ENCODE measurements at regions not wholly inside any gene's neighbourhood (a gene's known extent, or its start where the extent isn't known, plus 50 kb on each side); places are given as distances from the start of the nearest gene placed in this dataset.

DNA sequence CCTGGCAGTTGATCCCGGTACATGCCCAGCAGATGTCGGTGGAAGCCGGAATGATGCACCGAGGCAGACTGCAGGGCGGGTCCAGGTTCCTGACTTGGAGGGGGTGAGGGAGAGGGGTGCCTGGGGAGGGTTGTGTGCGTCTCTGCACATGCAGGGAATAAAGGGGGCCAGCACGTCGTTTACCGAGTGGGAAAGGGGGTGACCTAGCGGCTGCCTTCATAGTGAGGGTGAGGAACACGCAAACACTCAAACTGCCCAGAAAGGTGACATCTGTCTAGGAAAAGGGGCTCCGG lies 801.7 kb downstream of the TBC1D22A start:
- TF ChIP-seq, protein P1, sequence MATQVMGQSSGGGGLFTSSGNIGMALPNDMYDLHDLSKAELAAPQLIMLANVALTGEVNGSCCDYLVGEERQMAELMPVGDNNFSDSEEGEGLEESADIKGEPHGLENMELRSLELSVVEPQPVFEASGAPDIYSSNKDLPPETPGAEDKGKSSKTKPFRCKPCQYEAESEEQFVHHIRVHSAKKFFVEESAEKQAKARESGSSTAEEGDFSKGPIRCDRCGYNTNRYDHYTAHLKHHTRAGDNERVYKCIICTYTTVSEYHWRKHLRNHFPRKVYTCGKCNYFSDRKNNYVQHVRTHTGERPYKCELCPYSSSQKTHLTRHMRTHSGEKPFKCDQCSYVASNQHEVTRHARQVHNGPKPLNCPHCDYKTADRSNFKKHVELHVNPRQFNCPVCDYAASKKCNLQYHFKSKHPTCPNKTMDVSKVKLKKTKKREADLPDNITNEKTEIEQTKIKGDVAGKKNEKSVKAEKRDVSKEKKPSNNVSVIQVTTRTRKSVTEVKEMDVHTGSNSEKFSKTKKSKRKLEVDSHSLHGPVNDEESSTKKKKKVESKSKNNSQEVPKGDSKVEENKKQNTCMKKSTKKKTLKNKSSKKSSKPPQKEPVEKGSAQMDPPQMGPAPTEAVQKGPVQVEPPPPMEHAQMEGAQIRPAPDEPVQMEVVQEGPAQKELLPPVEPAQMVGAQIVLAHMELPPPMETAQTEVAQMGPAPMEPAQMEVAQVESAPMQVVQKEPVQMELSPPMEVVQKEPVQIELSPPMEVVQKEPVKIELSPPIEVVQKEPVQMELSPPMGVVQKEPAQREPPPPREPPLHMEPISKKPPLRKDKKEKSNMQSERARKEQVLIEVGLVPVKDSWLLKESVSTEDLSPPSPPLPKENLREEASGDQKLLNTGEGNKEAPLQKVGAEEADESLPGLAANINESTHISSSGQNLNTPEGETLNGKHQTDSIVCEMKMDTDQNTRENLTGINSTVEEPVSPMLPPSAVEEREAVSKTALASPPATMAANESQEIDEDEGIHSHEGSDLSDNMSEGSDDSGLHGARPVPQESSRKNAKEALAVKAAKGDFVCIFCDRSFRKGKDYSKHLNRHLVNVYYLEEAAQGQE (IDR thresholded peaks at IDR 0.05; ENCODE audit: insufficient read depth in 1 of 2, low read depth in 2 of 2, low read length in 1 of 2), result no peak
- TF ChIP-seq SIN3A (IDR thresholded peaks at IDR 0.05; ENCODE audit: borderline replicate concordance, insufficient read depth, low read depth, low read length) (no peak), TCF7L2 (IDR thresholded peaks at IDR 0.05; ENCODE audit: low read depth, low read length) (no peak), POLR2AphosphoS5 (IDR thresholded peaks at IDR 0.05; ENCODE audit: low read depth, low read length) (no peak)
- TF ChIP-seq, protein P2, sequence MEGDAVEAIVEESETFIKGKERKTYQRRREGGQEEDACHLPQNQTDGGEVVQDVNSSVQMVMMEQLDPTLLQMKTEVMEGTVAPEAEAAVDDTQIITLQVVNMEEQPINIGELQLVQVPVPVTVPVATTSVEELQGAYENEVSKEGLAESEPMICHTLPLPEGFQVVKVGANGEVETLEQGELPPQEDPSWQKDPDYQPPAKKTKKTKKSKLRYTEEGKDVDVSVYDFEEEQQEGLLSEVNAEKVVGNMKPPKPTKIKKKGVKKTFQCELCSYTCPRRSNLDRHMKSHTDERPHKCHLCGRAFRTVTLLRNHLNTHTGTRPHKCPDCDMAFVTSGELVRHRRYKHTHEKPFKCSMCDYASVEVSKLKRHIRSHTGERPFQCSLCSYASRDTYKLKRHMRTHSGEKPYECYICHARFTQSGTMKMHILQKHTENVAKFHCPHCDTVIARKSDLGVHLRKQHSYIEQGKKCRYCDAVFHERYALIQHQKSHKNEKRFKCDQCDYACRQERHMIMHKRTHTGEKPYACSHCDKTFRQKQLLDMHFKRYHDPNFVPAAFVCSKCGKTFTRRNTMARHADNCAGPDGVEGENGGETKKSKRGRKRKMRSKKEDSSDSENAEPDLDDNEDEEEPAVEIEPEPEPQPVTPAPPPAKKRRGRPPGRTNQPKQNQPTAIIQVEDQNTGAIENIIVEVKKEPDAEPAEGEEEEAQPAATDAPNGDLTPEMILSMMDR (IDR thresholded peaks at IDR 0.05), result no peak
- Histone ChIP-seq H3K4me1 (ENCODE audit: control insufficient read depth, insufficient read depth, low read length) (no peaks in the 10 kb centered on the region), H3K27ac (ENCODE audit: low read length) (no peak overlapping the region), H3K4me3 (ENCODE audit: low read depth in 2 of 2, low read length in 2 of 2) (no peak overlapping the region), H3K36me3 (ENCODE audit: control insufficient read depth, insufficient read depth, low read length) (no peaks in the 10 kb centered on the region), H3K9me3 (ENCODE audit: control insufficient read depth, insufficient read depth, low read depth, low read length) (no peaks in the 10 kb centered on the region), H3K27me3 (ENCODE audit: control insufficient read depth, insufficient read depth, low read length) (no peaks in the 10 kb centered on the region)
- in situ Hi-C loops (cut with HindIII; ENCODE audit: low pct_unique_long_range_greater_than_20kb, low sequenced_read_pairs) (no loop called here), intact Hi-C loops (cut with micrococcal nuclease; ENCODE audit: unreplicated experiment) (no loop called here)
- ChIA-PET POLR2A (no interaction called here), CTCF (no interaction called here)
- ATAC-seq (no peak), DNase-seq (ENCODE audit: low read depth, low spot score) (no peak)
- BruUV-seq (replicated peaks), result no TSS peak

DNA sequence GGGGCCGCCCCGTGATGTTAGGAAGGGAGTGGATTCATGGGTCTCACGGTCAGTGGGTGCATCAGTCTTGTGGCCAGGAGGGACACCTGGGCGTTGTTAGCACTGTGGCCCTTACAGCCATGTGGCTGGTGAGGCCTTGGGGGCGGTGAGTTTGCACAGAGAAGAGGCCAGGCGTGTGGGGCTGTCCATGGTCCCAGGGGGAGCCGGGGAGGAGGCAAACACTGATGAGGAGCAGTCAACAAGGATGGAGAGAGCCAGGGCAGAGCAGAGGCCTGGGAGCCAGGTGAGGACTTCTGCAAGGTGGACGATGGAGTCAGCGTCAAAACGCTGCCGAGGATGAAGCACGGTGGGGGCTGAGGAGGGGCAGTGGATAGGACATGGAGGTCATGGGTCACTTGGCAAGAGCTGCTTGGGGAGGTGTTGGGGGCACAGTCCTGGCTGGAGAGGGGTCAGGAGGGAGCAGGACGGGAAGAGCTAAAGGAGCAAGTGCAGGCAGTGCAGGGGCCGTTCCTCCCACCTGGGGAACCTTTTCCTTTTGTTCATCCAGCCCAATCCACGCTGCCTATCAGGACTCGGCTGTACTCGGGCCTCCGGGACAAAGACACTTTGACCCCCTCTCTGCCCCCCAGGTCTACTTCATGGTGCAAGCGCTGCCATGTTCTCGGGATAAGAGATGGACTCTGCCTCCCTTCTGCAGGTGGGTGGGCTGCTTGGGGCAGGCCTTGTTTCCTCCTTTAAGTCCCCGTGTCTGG lies 801.1 kb downstream of the TBC1D22A start:
- CTCF ChIA-PET, result no interaction called here
- Histone ChIP-seq H3K4me3 (ENCODE audit: low read depth in 2 of 2, low read length in 2 of 2) (no peak overlapping the region), H3K27ac (ENCODE audit: low read length) (no peak overlapping the region), H3K36me3 (ENCODE audit: control insufficient read depth, insufficient read depth, low read length) (no peaks in the 10 kb centered on the region), H3K27me3 (ENCODE audit: control insufficient read depth, insufficient read depth, low read length) (no peaks in the 10 kb centered on the region), H3K9me3 (ENCODE audit: control insufficient read depth, insufficient read depth, low read depth, low read length) (no peaks in the 10 kb centered on the region), H3K4me1 (ENCODE audit: control insufficient read depth, insufficient read depth, low read length) (no peaks in the 10 kb centered on the region)
- intact Hi-C loops (cut with micrococcal nuclease; ENCODE audit: unreplicated experiment), result no loop called here
- ATAC-seq (no peak), DNase-seq (ENCODE audit: low read depth, low spot score) (no peak)
- POLR2A ChIA-PET, result interaction anchor here (0.8 kb wide), 1 partner anchor 456 kb away, joined by 9 read pairs; no protein-coding TSS in a partner anchor
- BruUV-seq (replicated peaks), result no TSS peak
- in situ Hi-C loops (cut with HindIII; ENCODE audit: low pct_unique_long_range_greater_than_20kb, low sequenced_read_pairs), result no loop called here
- TF ChIP-seq, protein P1 (IDR thresholded peaks at IDR 0.05; ENCODE audit: insufficient read depth in 1 of 2, low read depth in 2 of 2, low read length in 1 of 2), result no peak
- TF ChIP-seq TCF7L2 (IDR thresholded peaks at IDR 0.05; ENCODE audit: low read depth, low read length), result no peak

Data from Panc1 (cell line).